Common myeloid progenitor, CD34-positive (primary cell): ENCODE measurements at regions not wholly inside any gene's neighbourhood (a gene's known extent, or its start where the extent isn't known, plus 50 kb on each side); places are given as distances from the start of the nearest gene placed in this dataset.

Experiments used
- CTCF ChIA-PET: fragments of 350-600 bp; sonication (Branson Sonifier 250); formaldehyde crosslinking; loops from one replicate; lab custom pipeline; 2021; ENCODE audit warnings: antibody characterized with exemption; lab: Charles Lee
- POLR2A ChIA-PET: fragments of 350-600 bp; sonication (Branson Sonifier 250); formaldehyde crosslinking; loops from one replicate; lab custom pipeline; 2021; ENCODE audit warnings: antibody characterized with exemption; lab: Charles Lee
- DNase-seq, 3 donors: peaks; one replicate each; pipeline versions ENCODE4 v3.0.0 to v3.0.0-alpha.2; 2013
- H3K27ac ChIP-seq, 2 experiments: 1 replicate in 1 of 2; 2 replicates in 1 of 2; pipeline ENCODE4 v1.7.0; 2013; ENCODE audit warnings: inconsistent platforms in 2 of 2, low read length in 2 of 2, mild to moderate bottlenecking in 2 of 2, low read depth in 1 of 2, moderate library complexity in 1 of 2; ENCODE audit not compliant: severe bottlenecking in 2 of 2, insufficient read depth in 1 of 2, poor library complexity in 1 of 2
- H3K27me3 ChIP-seq, 5 experiments: replicated peaks in 2 of 5; 1 replicate in 3 of 5; 2 replicates in 2 of 5; pipeline versions ENCODE4 v1.6.1 to v1.7.0; 2013; ENCODE audit warnings: low read length in 4 of 5, mild to moderate bottlenecking in 2 of 5, moderate library complexity in 2 of 5, inconsistent platforms in 1 of 5; ENCODE audit not compliant: insufficient read depth in 5 of 5, control insufficient read depth in 4 of 5
- H3K36me3 ChIP-seq, 4 experiments: 1 replicate in 2 of 4; 2 replicates in 2 of 4; pipeline versions ENCODE4 v1.6.1 to v1.7.0; 2013; ENCODE audit warnings: low read length in 3 of 4, control low read depth in 1 of 4, mild to moderate bottlenecking in 1 of 4; ENCODE audit not compliant: control insufficient read depth in 4 of 4, insufficient read depth in 4 of 4
- H3K4me1 ChIP-seq, 4 experiments: 1 replicate in 3 of 4; 2 replicates in 1 of 4; pipeline versions ENCODE4 v1.6.1 to v1.7.1; 2013; ENCODE audit warnings: low read length in 3 of 4, mild to moderate bottlenecking in 3 of 4, control low read depth in 1 of 4, inconsistent platforms in 1 of 4, moderate library complexity in 1 of 4; ENCODE audit not compliant: control insufficient read depth in 4 of 4, insufficient read depth in 4 of 4; ENCODE audit errors: control extremely low read depth in 1 of 4
- H3K4me3 ChIP-seq, 7 experiments: 1 replicate in 4 of 7; 2 replicates in 3 of 7; pipeline versions ENCODE4 v1.5.1 to v1.7.0; 2013; ENCODE audit warnings: mild to moderate bottlenecking in 7 of 7, low read length in 6 of 7, moderate library complexity in 6 of 7, inconsistent platforms in 2 of 7, low read depth in 2 of 7, control low read depth in 1 of 7; ENCODE audit not compliant: insufficient read depth in 4 of 7, control insufficient read depth in 1 of 7; ENCODE audit errors: extremely low read depth in 1 of 7
- H3K9me3 ChIP-seq, 5 experiments: 1 replicate in 4 of 5; 2 replicates in 1 of 5; pipeline versions ENCODE4 v1.6.1 to v1.7.1; 2013; ENCODE audit warnings: low read length in 4 of 5, mild to moderate bottlenecking in 2 of 5, inconsistent platforms in 1 of 5, low read depth in 1 of 5, moderate library complexity in 1 of 5; ENCODE audit not compliant: control insufficient read depth in 4 of 5, insufficient read depth in 2 of 5; ENCODE audit errors: control extremely low read depth in 1 of 5
- WGBS: methylation state at CpG from one replicate; pipeline ENCODE4 v1.1.5; 2013; ENCODE audit not compliant: insufficient coverage; 5-methylcytosine and 5-hydroxymethylcytosine counted together

- Histone ChIP-seq H3K9me3 (no peaks in the 10 kb centered on the region), H3K27me3 (no peaks in the 10 kb centered on the region), H3K4me1 (no peaks in the 10 kb centered on the region), H3K36me3 (no peaks in the 10 kb centered on the region), H3K27ac (no peak overlapping the region), H3K4me3 (no peak overlapping the region)
- no peak for DNase-seq
- ChIA-PET CTCF (no interaction called here), POLR2A (no interaction called here)
- 100% methylated on average over 4 of the region's 5 CpGs for WGBS
Observed at GRCh38 chr10:51020200-51020599, 54.1 kb upstream of the PRKG1 start.

DNA sequence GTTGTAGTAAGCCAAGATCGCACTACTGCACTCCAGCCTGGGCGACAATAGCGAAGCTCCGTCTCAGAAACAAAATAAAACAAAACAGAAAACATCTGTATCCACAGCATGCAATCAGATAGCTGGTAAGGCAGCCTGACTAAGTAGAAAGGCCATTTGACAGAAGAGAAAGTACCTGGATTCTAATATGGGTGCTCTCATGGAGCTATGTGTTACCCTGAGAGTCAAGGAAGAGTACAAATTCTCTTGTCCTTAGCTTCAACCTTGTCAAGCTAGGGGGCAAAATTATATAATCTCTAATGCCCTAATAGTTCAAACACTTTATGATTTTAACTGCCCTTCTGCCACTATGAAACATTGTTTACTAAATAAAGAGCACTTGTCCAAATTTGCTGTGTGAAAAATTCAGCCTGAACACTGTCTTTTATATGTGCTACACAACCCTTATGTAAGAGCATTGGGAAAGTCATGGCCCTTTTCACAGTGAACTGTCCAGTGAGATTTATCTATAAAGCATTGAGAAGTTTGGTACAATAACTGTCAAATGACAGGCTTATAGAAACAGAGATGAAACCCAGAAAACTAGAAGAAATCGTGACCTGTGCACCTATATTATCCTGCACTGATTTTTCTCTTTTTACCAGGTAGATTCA is 51.2 kb upstream of the PRKG1 start:
- Histone ChIP-seq H3K27me3 (peaks cover 0 to 3% (median 0%) of the 10 kb centered on the region in 5 experiments), H3K4me1 (no peaks in the 10 kb centered on the region), H3K4me3 (no peak overlapping the region), H3K27ac (no peak overlapping the region), H3K36me3 (no peaks in the 10 kb centered on the region), H3K9me3 (no peaks in the 10 kb centered on the region)
- WGBS = no CpG with 5 or more reads among the region's 5 CpGs
- no peak for DNase-seq
- CTCF ChIA-PET = interaction anchor here (1.6 kb wide), 1 partner anchor 15 kb away, joined by 3 read pairs; no protein-coding TSS in a partner anchor
- POLR2A ChIA-PET = no interaction called here

GRCh38 chr10:51023636-51024035 is 50.7 kb upstream of the PRKG1 start:
- Histone ChIP-seq H3K4me3 (no peak overlapping the region), H3K4me1 (no peaks in the 10 kb centered on the region), H3K27ac (no peak overlapping the region), H3K27me3 (peaks cover 0 to 3% (median 0%) of the 10 kb centered on the region in 5 experiments), H3K36me3 (no peaks in the 10 kb centered on the region), H3K9me3 (no peaks in the 10 kb centered on the region)
- CTCF ChIA-PET = interaction anchor here (1.6 kb wide), 1 partner anchor 16 kb away, joined by 3 read pairs; no protein-coding TSS in a partner anchor
- POLR2A ChIA-PET = no interaction called here
- no peak for DNase-seq
